Neural cell (in vitro differentiated cells): ENCODE measurements at regions not wholly inside any gene's neighbourhood (a gene's known extent, or its start where the extent isn't known, plus 50 kb on each side); places are given as distances from the start of the nearest gene placed in this dataset.

Source experiments
- CTCF ChIP-seq: fragments of 450-650 bp; IDR thresholded peaks from 2 replicates; pipeline ENCODE4 v1.5.1; 2014; ENCODE audit warnings: antibody characterized with exemption, mild to moderate bottlenecking, moderate library complexity; ENCODE audit not compliant: poor library complexity, severe bottlenecking
- EZH2 ChIP-seq: fragments of 200-600, 300-800 bp; shearing (Covaris generic), sonication (generic); IDR thresholded peaks from 2 replicates; pipeline ENCODE4 v1.6.1; 2014; ENCODE audit warnings: antibody characterized with exemption, low read length, borderline replicate concordance, mild to moderate bottlenecking; ENCODE audit not compliant: insufficient read depth, poor library complexity, severe bottlenecking
- POLR2AphosphoS5 ChIP-seq: IDR thresholded peaks from 2 replicates; pipeline ENCODE4 v1.6.1; 2012
- RAD21 ChIP-seq: fragments of 450-650 bp; conservative IDR thresholded peaks from 2 replicates; pipeline ENCODE4 v1.6.1; 2014; ENCODE audit warnings: antibody characterized with exemption, mild to moderate bottlenecking, moderate library complexity

- TF ChIP-seq CTCF (no peak), EZH2 (no peak), POLR2AphosphoS5 (no peak), RAD21 (no peak)
Observed at GRCh38 chr2:217535957-217536708, 466.7 kb downstream of the TNS1 start.
